ENCODE measurements at regions not wholly inside any gene's neighbourhood (a gene's known extent, or its start where the extent isn't known, plus 50 kb on each side); places are given as distances from the start of the nearest gene placed in this dataset.

DNA sequence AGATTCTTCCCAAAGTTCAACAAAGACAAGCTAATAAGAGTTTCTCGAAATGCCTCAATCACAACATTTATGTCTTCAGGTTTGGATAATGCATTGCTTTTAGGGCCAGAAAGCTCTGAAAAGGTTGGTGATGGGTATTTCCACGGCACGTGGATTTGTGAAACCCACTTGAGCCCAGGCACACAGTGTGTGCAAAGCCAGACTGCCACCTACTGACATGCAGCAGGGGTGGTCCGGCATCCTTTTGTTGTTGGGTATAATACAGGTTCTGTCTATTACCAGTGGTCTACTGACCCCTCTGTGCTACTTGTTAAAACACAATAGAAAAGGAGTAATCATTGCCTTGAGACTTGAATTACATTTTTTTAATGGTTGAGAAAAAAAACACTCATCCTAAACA, 225.6 kb downstream of the RAP2A start:
- no peak overlapping the region for H3K4me2 ChIP-seq
- no peak overlapping the region for H3K27ac ChIP-seq
- H3K9me3 ChIP-seq, result no peaks in the 10 kb centered on the region
- TF ChIP-seq RAD21 (conservative IDR thresholded peaks at IDR 0.05 in 1 of 2, IDR thresholded peaks at IDR 0.05 in 1 of 2), result peak in 1 of 2 experiments; percentile 30; a peak in 1 of 5 replicates
- TF ChIP-seq CHD2 (IDR thresholded peaks at IDR 0.05; ENCODE audit: low read length, partially characterized antibody), result no peak
- H3K4me3 ChIP-seq, result no peak overlapping the region
- ATAC-seq (no peak), FAIRE-seq (no peak), DNase-seq (ENCODE audit: low read depth in 1 of 2, low spot score in 1 of 2) (peak in 1 of 2 experiments; percentile 1)
- ChIA-PET CTCF (interaction anchor here (0.7 kb wide), 1 partner anchor 642 kb away, joined by 3 read pairs; no protein-coding TSS in a partner anchor), POLR2A (no interaction called here)
- no peaks in the 10 kb centered on the region for H3K4me1 ChIP-seq
- 16% methylated on average over 4 of the region's 4 CpGs for WGBS (ENCODE audit: missing lambda C conversion rate)

DNA sequence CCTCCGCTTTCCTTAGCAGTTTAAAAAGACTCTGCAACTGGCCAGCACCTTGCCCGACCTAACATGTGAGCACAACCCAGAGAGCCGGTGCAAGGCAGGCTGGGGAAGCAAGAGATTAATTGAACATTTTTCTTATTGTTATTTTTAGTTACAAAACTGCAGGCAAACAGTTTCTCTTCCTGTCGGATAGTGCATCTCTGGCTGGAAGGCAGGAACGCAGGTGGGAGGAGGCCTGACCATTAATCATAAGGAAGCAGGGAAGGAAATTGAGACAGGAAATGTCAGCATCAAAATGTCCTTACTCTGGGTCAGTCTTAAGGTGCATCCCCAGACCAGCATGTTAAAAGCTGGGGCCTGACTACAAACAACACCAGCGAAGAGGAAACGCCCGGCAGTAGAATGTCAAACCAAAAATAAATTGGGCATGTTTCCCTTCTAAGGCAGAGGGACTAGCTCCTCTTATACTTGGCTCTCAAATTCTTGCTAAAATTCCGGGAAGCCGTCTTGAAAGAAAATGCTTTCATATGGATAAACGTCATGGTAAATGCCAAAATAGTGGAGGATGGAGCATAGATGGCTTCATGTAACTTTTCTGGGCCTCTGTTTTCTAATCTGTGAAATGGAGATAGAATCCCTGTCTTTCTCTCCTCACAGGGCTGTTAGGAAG, 226.8 kb downstream of the RAP2A start:
- FAIRE-seq, result no peak
- no peaks in the 10 kb centered on the region for H3K4me1 ChIP-seq
- no peak for ATAC-seq
- no peak for DNase-seq (ENCODE audit: low read depth in 1 of 2, low spot score in 1 of 2)
- no peak overlapping the region for H3K4me2 ChIP-seq
- POLR2A ChIA-PET, result no interaction called here
- H3K27ac ChIP-seq, result no peak overlapping the region
- no peaks in the 10 kb centered on the region for H3K9me3 ChIP-seq
- CTCF ChIA-PET, result no interaction called here
- WGBS (ENCODE audit: missing lambda C conversion rate), result 45% methylated on average over 11 of the region's 11 CpGs
- TF ChIP-seq, protein P1, sequence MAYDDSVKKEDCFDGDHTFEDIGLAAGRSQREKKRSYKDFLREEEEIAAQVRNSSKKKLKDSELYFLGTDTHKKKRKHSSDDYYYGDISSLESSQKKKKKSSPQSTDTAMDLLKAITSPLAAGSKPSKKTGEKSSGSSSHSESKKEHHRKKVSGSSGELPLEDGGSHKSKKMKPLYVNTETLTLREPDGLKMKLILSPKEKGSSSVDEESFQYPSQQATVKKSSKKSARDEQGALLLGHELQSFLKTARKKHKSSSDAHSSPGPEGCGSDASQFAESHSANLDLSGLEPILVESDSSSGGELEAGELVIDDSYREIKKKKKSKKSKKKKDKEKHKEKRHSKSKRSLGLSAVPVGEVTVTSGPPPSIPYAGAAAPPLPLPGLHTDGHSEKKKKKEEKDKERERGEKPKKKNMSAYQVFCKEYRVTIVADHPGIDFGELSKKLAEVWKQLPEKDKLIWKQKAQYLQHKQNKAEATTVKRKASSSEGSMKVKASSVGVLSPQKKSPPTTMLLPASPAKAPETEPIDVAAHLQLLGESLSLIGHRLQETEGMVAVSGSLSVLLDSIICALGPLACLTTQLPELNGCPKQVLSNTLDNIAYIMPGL (CRISPR knock-in tag; IDR thresholded peaks at IDR 0.05; ENCODE audit: borderline replicate concordance), result no peak
- no peak for TF ChIP-seq ZSCAN20 (CRISPR knock-in tag; IDR thresholded peaks at IDR 0.05)
- TF ChIP-seq FOSB (CRISPR knock-in tag; IDR thresholded peaks at IDR 0.05), result no peak
- no peak for TF ChIP-seq HES2 (IDR thresholded peaks at IDR 0.05)
- TF ChIP-seq REST (IDR thresholded peaks at IDR 0.05), result no peak
- TF ChIP-seq, protein P2, sequence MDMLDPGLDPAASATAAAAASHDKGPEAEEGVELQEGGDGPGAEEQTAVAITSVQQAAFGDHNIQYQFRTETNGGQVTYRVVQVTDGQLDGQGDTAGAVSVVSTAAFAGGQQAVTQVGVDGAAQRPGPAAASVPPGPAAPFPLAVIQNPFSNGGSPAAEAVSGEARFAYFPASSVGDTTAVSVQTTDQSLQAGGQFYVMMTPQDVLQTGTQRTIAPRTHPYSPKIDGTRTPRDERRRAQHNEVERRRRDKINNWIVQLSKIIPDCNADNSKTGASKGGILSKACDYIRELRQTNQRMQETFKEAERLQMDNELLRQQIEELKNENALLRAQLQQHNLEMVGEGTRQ (IDR thresholded peaks at IDR 0.05), result no peak
- no peak for TF ChIP-seq EP300 (IDR thresholded peaks at IDR 0.05)
- TF ChIP-seq, protein P3, sequence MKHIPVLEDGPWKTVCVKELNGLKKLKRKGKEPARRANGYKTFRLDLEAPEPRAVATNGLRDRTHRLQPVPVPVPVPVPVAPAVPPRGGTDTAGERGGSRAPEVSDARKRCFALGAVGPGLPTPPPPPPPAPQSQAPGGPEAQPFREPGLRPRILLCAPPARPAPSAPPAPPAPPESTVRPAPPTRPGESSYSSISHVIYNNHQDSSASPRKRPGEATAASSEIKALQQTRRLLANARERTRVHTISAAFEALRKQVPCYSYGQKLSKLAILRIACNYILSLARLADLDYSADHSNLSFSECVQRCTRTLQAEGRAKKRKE (CRISPR knock-in tag; IDR thresholded peaks at IDR 0.05; ENCODE audit: low read depth), result no peak
- TF ChIP-seq ZFP36 (IDR thresholded peaks at IDR 0.05; ENCODE audit: borderline replicate concordance, partially characterized antibody), result no peak
- no peak for TF ChIP-seq FOSL2 (IDR thresholded peaks at IDR 0.05)
- no peak for TF ChIP-seq FOSL2 (CRISPR knock-in tag; IDR thresholded peaks at IDR 0.05)
- no peak for TF ChIP-seq MAFK (IDR thresholded peaks at IDR 0.05; ENCODE audit: partially characterized antibody)
- no peak for TF ChIP-seq TP53 (CRISPR knock-in tag; IDR thresholded peaks at IDR 0.05)
- TF ChIP-seq SMC3 (IDR thresholded peaks at IDR 0.05), result no peak
- no peak for TF ChIP-seq ZNF302 (CRISPR knock-in tag; IDR thresholded peaks at IDR 0.05)
- no peak for TF ChIP-seq HOXB5 (CRISPR knock-in tag; IDR thresholded peaks at IDR 0.05)
- no peak for TF ChIP-seq MAX (IDR thresholded peaks at IDR 0.05)
- TF ChIP-seq FOXS1 (CRISPR knock-in tag; IDR thresholded peaks at IDR 0.05), result no peak
- no peak overlapping the region for H3K4me3 ChIP-seq

Measured in A549 (cell line).